ENCODE measurements at regions not wholly inside any gene's neighbourhood (a gene's known extent, or its start where the extent isn't known, plus 50 kb on each side); places are given as distances from the start of the nearest gene placed in this dataset.

DNA sequence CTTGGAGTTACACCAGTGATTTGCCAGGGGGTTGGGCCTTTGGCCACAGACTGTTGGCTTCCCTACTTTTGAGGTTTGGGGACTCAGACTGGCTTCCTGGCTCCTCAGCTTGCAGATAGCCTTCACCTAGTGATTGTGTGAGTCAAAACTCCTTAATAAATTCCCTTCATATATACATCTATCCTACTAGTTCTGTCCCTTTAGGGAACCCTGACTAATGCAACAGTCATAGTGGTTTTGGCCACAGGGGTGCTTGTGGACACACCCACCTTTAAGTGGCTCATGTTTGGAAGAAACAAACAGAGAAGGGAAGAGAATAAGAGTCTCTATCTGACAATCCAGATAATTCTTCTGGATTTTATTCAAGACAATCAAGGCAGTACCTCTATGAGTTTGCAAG, 457.7 kb downstream of the EPHA3 start:
- TF ChIP-seq, protein P1, sequence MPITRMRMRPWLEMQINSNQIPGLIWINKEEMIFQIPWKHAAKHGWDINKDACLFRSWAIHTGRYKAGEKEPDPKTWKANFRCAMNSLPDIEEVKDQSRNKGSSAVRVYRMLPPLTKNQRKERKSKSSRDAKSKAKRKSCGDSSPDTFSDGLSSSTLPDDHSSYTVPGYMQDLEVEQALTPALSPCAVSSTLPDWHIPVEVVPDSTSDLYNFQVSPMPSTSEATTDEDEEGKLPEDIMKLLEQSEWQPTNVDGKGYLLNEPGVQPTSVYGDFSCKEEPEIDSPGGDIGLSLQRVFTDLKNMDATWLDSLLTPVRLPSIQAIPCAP (CRISPR knock-in tag; IDR thresholded peaks at IDR 0.05), result no peak
- TF ChIP-seq, protein P2, sequence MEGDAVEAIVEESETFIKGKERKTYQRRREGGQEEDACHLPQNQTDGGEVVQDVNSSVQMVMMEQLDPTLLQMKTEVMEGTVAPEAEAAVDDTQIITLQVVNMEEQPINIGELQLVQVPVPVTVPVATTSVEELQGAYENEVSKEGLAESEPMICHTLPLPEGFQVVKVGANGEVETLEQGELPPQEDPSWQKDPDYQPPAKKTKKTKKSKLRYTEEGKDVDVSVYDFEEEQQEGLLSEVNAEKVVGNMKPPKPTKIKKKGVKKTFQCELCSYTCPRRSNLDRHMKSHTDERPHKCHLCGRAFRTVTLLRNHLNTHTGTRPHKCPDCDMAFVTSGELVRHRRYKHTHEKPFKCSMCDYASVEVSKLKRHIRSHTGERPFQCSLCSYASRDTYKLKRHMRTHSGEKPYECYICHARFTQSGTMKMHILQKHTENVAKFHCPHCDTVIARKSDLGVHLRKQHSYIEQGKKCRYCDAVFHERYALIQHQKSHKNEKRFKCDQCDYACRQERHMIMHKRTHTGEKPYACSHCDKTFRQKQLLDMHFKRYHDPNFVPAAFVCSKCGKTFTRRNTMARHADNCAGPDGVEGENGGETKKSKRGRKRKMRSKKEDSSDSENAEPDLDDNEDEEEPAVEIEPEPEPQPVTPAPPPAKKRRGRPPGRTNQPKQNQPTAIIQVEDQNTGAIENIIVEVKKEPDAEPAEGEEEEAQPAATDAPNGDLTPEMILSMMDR (IDR thresholded peaks at IDR 0.05), result no peak
- TF ChIP-seq, protein P3, sequence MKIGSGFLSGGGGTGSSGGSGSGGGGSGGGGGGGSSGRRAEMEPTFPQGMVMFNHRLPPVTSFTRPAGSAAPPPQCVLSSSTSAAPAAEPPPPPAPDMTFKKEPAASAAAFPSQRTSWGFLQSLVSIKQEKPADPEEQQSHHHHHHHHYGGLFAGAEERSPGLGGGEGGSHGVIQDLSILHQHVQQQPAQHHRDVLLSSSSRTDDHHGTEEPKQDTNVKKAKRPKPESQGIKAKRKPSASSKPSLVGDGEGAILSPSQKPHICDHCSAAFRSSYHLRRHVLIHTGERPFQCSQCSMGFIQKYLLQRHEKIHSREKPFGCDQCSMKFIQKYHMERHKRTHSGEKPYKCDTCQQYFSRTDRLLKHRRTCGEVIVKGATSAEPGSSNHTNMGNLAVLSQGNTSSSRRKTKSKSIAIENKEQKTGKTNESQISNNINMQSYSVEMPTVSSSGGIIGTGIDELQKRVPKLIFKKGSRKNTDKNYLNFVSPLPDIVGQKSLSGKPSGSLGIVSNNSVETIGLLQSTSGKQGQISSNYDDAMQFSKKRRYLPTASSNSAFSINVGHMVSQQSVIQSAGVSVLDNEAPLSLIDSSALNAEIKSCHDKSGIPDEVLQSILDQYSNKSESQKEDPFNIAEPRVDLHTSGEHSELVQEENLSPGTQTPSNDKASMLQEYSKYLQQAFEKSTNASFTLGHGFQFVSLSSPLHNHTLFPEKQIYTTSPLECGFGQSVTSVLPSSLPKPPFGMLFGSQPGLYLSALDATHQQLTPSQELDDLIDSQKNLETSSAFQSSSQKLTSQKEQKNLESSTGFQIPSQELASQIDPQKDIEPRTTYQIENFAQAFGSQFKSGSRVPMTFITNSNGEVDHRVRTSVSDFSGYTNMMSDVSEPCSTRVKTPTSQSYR (CRISPR knock-in tag; IDR thresholded peaks at IDR 0.05), result no peak
- no peak for TF ChIP-seq NR2C2 (CRISPR knock-in tag; IDR thresholded peaks at IDR 0.05)

Data from WTC11 (cell line).